Spleen (tissue), 11 donors: ENCODE measurements at regions not wholly inside any gene's neighbourhood (a gene's known extent, or its start where the extent isn't known, plus 50 kb on each side); places are given as distances from the start of the nearest gene placed in this dataset.

ENCODE experiments used
- DNase-seq: peaks from one replicate; pipeline ENCODE4 v3.0.0-alpha.2; 2020
- H3K27ac ChIP-seq, 8 donors: fragments of 200-600 bp; sonication (generic) in 7 of 8; 1 replicate in 4 of 8; 2 replicates in 4 of 8; pipeline versions ENCODE4 v1.5.0 to v1.8.0; 2016 to 2021; ENCODE audit warnings: inconsistent platforms in 4 of 8, mild to moderate bottlenecking in 4 of 8, moderate library complexity in 1 of 8
- H3K27me3 ChIP-seq, 7 donors: fragments of 200-600 bp; sonication (generic) in 6 of 7; replicated peaks in 1 of 7; 1 replicate in 4 of 7; 2 replicates in 3 of 7; pipeline versions ENCODE4 v1.5.0 to v1.8.0; 2016 to 2021; ENCODE audit warnings: inconsistent platforms in 3 of 7, mild to moderate bottlenecking in 1 of 7
- H3K36me3 ChIP-seq, 6 donors: fragments of 200-600 bp; sonication (generic) in 5 of 6; 1 replicate in 4 of 6; 2 replicates in 2 of 6; pipeline versions ENCODE4 v1.5.0 to v1.8.0; 2016 to 2021; ENCODE audit warnings: inconsistent platforms in 2 of 6
- H3K4me1 ChIP-seq, 6 donors: fragments of 200-600 bp; sonication (generic) in 5 of 6; 1 replicate in 3 of 6; 2 replicates in 3 of 6; pipeline versions ENCODE4 v1.5.0 to v1.8.0; 2016 to 2021; ENCODE audit warnings: inconsistent platforms in 3 of 6
- H3K4me3 ChIP-seq, 8 donors: fragments of 200-600 bp; sonication (generic) in 7 of 8; 1 replicate in 4 of 8; 2 replicates in 4 of 8; pipeline versions ENCODE4 v1.5.0 to v1.8.0; 2016 to 2021; ENCODE audit warnings: inconsistent platforms in 4 of 8, mild to moderate bottlenecking in 4 of 8, moderate library complexity in 2 of 8
- H3K9me3 ChIP-seq, 8 donors: fragments of 200-600 bp; sonication (generic) in 7 of 8; 1 replicate in 4 of 8; 2 replicates in 4 of 8; pipeline versions ENCODE4 v1.5.0 to v1.8.0; 2016 to 2021; ENCODE audit warnings: inconsistent platforms in 4 of 8
- POLR2A ChIP-seq, 3 donors: fragments of 450-650 bp; IDR thresholded peaks; one replicate each; pipeline ENCODE4 v1.5.1; 2017; ENCODE audit warnings: antibody characterized with exemption in 3 of 3, mild to moderate bottlenecking in 1 of 3
- POLR2AphosphoS5 ChIP-seq, 3 donors: sonication (generic); formaldehyde crosslinking; IDR thresholded peaks; one replicate each; pipeline ENCODE4 v1.5.1; 2017; ENCODE audit warnings: antibody characterized with exemption in 3 of 3
- WGBS, 5 donors: extraction: QIAGEN DNeasy Blood & Tissue Kit in 3 of 5; methylation state at CpG; one replicate each; pipeline versions ENCODE4 v1.1.5 to v1.1.7; 2013 to 2018; 5-methylcytosine and 5-hydroxymethylcytosine counted together
- intact Hi-C: fragments of 100-400 bp; cut with DNase I; formaldehyde crosslinking; loops from one replicate; pipeline ENCODE4 v1.15.0; 2023; ENCODE audit warnings: low total_unique reads
- TF ChIP-seq, protein P1 (sequence below), 11 experiments: fragments of 200-600 bp in 7 of 11; fragments of 450-650 bp in 4 of 11; sonication (generic) in 4 of 11; IDR thresholded peaks in 8 of 11; conservative IDR thresholded peaks in 3 of 11; 1 replicate in 7 of 11; 2 replicates in 4 of 11; pipeline versions ENCODE4 v1.4.0 to v1.8.0; 2016 to 2021; ENCODE audit warnings: antibody characterized with exemption in 11 of 11, inconsistent platforms in 4 of 11, mild to moderate bottlenecking in 1 of 11
- donor health status: healthy with polysubstance abuse.
- donor health status: DM: no; HTN: no; CAD: no; lungs with moderate emphysema.
- donor health status: DM: no; HTN: no; CAD: no.
- donor health status: Bipolar disorder and iron deficiency.
- donor health status: healthy.
- donor health status: DM: no; HTN: no; CAD: no.
- donor health status: DM: yes; HTN: yes; CAD: no.

GRCh38 chr7:115435178-115435577 lies 513.3 kb downstream of the MDFIC start:
- no peaks in the 10 kb centered on the region for H3K27me3 ChIP-seq
- intact Hi-C loops, result no loop called here
- no peak for DNase-seq
- H3K27ac ChIP-seq, result no peak overlapping the region
- TF ChIP-seq, protein P1, sequence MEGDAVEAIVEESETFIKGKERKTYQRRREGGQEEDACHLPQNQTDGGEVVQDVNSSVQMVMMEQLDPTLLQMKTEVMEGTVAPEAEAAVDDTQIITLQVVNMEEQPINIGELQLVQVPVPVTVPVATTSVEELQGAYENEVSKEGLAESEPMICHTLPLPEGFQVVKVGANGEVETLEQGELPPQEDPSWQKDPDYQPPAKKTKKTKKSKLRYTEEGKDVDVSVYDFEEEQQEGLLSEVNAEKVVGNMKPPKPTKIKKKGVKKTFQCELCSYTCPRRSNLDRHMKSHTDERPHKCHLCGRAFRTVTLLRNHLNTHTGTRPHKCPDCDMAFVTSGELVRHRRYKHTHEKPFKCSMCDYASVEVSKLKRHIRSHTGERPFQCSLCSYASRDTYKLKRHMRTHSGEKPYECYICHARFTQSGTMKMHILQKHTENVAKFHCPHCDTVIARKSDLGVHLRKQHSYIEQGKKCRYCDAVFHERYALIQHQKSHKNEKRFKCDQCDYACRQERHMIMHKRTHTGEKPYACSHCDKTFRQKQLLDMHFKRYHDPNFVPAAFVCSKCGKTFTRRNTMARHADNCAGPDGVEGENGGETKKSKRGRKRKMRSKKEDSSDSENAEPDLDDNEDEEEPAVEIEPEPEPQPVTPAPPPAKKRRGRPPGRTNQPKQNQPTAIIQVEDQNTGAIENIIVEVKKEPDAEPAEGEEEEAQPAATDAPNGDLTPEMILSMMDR (IDR thresholded peaks at IDR 0.05 in 8 of 11, conservative IDR thresholded peaks at IDR 0.05 in 3 of 11), result no peak
- no peak for TF ChIP-seq POLR2A (IDR thresholded peaks at IDR 0.05)
- TF ChIP-seq POLR2AphosphoS5 (IDR thresholded peaks at IDR 0.05), result no peak
- no peak overlapping the region for H3K4me3 ChIP-seq
- WGBS, 5 donors, result 68 to 80% (median 75%) methylated on average over 1 of the region's 1 CpG
- no peaks in the 10 kb centered on the region for H3K9me3 ChIP-seq
- no peaks in the 10 kb centered on the region for H3K36me3 ChIP-seq
- peaks cover 0 to 6% (median 0%) of the 10 kb centered on the region in 6 donors for H3K4me1 ChIP-seq

GRCh38 chr7:115429918-115430317 lies 508.0 kb downstream of the MDFIC start:
- no peak for DNase-seq
- H3K27me3 ChIP-seq, result no peaks in the 10 kb centered on the region
- no peaks in the 10 kb centered on the region for H3K9me3 ChIP-seq
- H3K4me1 ChIP-seq, result peaks cover 0 to 6% (median 0%) of the 10 kb centered on the region in 6 donors
- intact Hi-C loops, result no loop called here
- H3K4me3 ChIP-seq, result no peak overlapping the region
- TF ChIP-seq, protein P1 (IDR thresholded peaks at IDR 0.05 in 8 of 11, conservative IDR thresholded peaks at IDR 0.05 in 3 of 11), result no peak
- TF ChIP-seq POLR2AphosphoS5 (IDR thresholded peaks at IDR 0.05) (no peak), POLR2A (IDR thresholded peaks at IDR 0.05) (no peak)
- H3K36me3 ChIP-seq, result no peaks in the 10 kb centered on the region
- 85 to 94% (median 89%) methylated on average over 3 of the region's 3 CpGs for WGBS, 5 donors
- no peak overlapping the region for H3K27ac ChIP-seq

GRCh38 chr7:115417662-115418061 lies 495.8 kb downstream of the MDFIC start:
- no peaks in the 10 kb centered on the region for H3K9me3 ChIP-seq
- no peaks in the 10 kb centered on the region for H3K27me3 ChIP-seq
- TF ChIP-seq, protein P1 (IDR thresholded peaks at IDR 0.05 in 8 of 11, conservative IDR thresholded peaks at IDR 0.05 in 3 of 11), result no peak
- no peak for TF ChIP-seq POLR2AphosphoS5 (IDR thresholded peaks at IDR 0.05)
- intact Hi-C loops, result no loop called here
- no peaks in the 10 kb centered on the region for H3K4me1 ChIP-seq
- 67 to 96% (median 90%) methylated on average over 4 of the region's 4 CpGs for WGBS, 5 donors
- no peak for DNase-seq
- no peak overlapping the region for H3K27ac ChIP-seq
- H3K4me3 ChIP-seq, result no peak overlapping the region
- no peaks in the 10 kb centered on the region for H3K36me3 ChIP-seq

GRCh38 chr7:115410972-115411686 lies 489.2 kb downstream of the MDFIC start:
- H3K9me3 ChIP-seq, result no peaks in the 10 kb centered on the region
- H3K4me3 ChIP-seq, result no peak overlapping the region
- no peaks in the 10 kb centered on the region for H3K36me3 ChIP-seq
- no peaks in the 10 kb centered on the region for H3K27me3 ChIP-seq
- intact Hi-C loops, result no loop called here
- no peak for DNase-seq
- TF ChIP-seq POLR2AphosphoS5 (IDR thresholded peaks at IDR 0.05) (no peak), POLR2A (IDR thresholded peaks at IDR 0.05) (no peak)
- TF ChIP-seq, protein P1 (IDR thresholded peaks at IDR 0.05 in 8 of 11, conservative IDR thresholded peaks at IDR 0.05 in 3 of 11), result no peak
- WGBS, 5 donors, result 46 to 60% (median 54%) methylated on average over 3 of the region's 3 CpGs
- peak overlapping the region in 5 of 8 donors; percentile 24 to 58 (median 52) for H3K27ac ChIP-seq
- peaks cover 0 to 24% (median 7%) of the 10 kb centered on the region in 6 donors for H3K4me1 ChIP-seq
